ENCODE measurements at regions not wholly inside any gene's neighbourhood (a gene's known extent, or its start where the extent isn't known, plus 50 kb on each side); places are given as distances from the start of the nearest gene placed in this dataset.

DNA sequence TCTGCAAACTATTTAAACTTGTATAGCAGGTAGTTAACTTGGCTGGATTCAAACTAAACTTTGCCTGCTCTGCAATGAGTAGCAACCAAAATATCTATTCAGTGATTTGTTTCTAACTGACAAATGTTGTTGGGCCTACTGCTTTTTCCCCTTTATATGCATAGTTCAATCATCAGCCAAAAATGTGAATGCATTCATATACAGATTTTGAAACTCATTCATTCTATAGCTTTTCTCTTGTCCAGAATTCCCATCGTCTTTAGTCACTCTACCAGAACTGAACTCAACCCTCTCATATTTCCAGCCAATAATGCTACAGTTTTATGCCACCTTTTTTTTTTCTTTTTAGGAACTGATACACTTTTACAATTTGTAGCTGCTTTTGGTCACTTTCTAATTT lies 599.8 kb downstream of the RPL10L start:
- no peak for TF ChIP-seq CTCF (conservative IDR thresholded peaks at IDR 0.05; ENCODE audit: low read depth, low read length)
- TF ChIP-seq RAD21 (IDR thresholded peaks at IDR 0.05; ENCODE audit: low read length) = no peak
- TF ChIP-seq CHD1 (IDR thresholded peaks at IDR 0.05; ENCODE audit: low read depth, low read length) = no peak
- no peak for TF ChIP-seq RFX5 (IDR thresholded peaks at IDR 0.05; ENCODE audit: low read depth, low read length)
- no peak for TF ChIP-seq USF2 (IDR thresholded peaks at IDR 0.05; ENCODE audit: low read depth, low read length)
- TF ChIP-seq POLR2A (IDR thresholded peaks at IDR 0.05; ENCODE audit: low read depth, low read length) = no peak
- no peak for TF ChIP-seq SMC3 (IDR thresholded peaks at IDR 0.05; ENCODE audit: low read depth, low read length)
- no peak for TF ChIP-seq MAZ (IDR thresholded peaks at IDR 0.05; ENCODE audit: borderline replicate concordance, low read depth, low read length)
- no peak for TF ChIP-seq MXI1 (IDR thresholded peaks at IDR 0.05; ENCODE audit: borderline replicate concordance, low read depth, low read length)
- TF ChIP-seq ELK1 (IDR thresholded peaks at IDR 0.05; ENCODE audit: borderline replicate concordance, low read depth, low read length) = no peak
